GM21367 (cell line): ENCODE measurements at regions not wholly inside any gene's neighbourhood (a gene's known extent, or its start where the extent isn't known, plus 50 kb on each side); places are given as distances from the start of the nearest gene placed in this dataset.

Experiments
- ATAC-seq: cut with Tn5 transposase; IDR thresholded peaks from one replicate; pipeline ENCODE4 v1.9.1; 2021; ENCODE audit not compliant: unreplicated experiment

DNA sequence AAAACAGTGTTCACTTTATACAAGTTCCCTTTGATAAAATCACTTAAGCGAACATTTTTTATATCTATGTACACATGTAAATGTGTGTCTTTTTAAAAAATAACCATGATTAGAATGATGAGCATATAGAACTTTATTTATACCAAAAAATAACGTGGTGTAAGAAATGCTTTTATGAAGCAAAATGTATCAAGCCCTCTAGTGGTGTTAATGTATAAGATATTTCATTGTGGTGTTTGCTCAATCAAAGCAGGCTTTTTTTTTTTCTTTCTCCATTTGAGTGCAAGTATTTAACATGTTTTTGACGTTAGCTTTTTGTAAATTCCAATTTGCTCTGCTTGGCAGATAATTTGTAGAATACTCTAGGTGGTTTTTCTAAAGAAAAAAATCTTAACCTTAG lies 2092.4 kb upstream of the TENM3 start:
- no peak for ATAC-seq

DNA sequence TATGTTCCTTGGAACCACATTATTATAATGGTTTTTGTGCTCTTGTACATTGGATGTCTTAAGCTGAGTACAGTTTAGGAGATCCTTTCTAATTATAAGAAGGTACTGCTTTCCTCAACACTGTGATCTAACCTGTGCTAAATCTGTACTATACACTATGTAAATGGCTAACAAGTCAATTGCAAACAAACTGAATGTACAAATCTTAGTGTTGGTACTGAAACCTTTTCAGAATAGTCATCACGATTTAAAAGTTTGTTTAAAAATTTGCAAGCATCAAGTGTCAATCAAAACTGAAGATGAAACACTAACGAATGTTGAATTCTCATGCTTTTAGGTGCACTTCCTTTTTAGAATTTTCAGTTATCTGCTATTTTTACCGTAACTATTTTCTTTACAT lies 2090.4 kb upstream of the TENM3 start:
- no peak for ATAC-seq

DNA sequence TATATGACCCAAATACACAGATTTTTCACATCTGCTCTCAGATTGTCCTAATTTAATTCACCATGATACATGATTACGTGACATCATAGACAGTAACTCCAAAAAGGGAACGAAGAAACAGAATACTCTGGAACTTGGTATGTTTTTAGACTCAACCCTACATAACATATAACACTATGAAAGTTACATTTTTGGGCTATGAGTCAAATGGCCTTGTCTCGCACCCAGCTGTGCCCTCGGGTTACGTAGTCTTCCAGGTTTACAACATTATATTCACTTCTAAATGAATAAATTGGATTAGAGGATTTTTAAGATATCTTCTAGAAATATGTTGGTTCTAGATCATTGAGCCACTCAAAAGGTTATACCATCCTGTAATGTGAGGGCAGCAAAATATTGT lies 2089.6 kb upstream of the TENM3 start:
- no peak for ATAC-seq

DNA sequence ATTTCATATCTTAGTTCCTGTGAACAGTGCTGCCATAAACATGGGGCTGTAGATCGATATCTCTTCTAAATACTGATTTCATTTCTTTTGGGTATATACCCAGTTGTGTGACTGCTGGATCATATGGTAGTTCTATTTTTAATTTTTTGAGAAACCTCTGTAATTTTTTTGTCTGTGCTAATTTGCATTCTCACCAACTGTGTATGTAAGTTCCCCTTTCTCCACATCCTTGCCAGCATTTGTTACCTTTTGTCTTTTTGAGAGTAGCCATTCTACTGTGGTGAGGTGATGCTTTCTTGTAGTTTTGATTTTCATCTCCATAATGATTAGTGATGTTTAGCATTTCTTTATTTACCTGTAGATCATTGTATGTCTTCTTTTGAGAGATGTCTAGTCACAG lies 2086.5 kb upstream of the TENM3 start:
- ATAC-seq: no peak

DNA sequence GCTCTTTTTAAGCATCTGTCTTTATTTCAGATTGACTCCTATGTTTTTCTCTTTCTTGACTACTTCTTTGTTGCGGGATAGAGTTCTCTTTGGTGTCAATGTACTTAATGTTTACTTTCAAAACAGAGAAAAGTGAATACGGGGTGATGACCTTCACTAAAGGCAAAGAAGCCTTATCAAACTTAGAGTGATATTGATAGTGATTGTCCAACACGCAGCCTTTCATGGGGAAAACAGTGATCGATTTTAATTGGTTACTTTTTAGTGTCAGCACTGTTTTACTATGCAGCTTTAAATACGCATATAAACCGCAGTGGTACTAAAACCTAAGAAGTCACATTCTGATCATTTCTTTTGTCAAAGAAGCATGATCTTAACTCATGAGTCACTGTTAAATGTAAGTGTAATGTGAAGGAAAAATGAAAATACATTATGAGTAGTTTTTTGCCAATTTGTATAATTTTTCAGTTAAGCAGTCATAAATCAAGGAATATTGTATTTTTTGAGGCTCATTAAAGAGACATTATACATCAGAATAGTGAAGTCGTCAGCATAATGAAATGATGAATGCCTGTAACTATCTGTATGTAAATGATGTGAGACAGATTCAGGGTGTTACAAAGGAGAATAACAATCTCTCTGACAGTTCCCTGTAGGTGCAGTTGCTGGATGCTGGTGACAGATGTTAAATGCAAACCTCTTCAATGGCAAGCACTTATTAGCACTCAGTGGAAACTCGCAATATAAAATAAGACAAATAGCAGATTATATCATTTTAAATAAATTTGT lies 2082.8 kb upstream of the TENM3 start:
- ATAC-seq: no peak

DNA sequence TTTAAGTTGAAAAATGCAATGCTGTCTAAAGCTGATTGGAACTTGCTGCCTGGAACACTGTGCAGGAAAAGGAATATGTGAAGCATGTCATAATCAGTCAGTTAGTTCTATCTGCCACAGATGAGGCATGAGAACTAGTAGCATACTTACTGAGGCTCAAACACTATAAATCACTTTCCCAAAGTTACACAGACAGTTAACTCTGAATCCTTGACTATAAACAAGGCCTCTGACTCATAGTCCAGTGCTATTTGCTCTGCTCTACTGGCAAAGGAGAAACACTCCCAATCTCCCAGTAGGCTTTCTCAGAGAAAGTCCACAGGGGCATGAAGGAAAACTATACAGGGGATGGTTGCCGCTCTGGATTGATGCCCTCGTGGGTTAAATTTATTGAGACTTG lies 2078.4 kb upstream of the TENM3 start:
- no peak for ATAC-seq

DNA sequence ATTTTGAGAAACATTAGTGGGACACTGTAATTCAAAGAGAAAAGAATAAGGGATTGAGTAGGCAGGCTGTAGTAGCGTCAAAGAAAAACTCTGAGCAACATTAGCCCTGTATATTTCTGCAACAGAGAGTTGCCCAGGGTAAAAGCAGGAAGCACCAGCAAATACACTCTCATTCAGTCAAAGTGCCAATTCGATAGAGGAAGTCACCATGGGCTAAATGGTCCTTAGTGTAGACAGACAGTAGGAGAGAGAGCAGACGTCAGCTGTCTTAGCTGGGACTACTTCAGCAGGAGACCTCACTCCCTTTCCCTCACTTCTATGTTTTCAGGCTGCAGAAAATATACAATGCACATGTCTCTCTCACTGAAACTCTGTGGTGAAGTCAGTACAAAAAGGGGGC lies 2073.8 kb upstream of the TENM3 start:
- ATAC-seq: no peak

DNA sequence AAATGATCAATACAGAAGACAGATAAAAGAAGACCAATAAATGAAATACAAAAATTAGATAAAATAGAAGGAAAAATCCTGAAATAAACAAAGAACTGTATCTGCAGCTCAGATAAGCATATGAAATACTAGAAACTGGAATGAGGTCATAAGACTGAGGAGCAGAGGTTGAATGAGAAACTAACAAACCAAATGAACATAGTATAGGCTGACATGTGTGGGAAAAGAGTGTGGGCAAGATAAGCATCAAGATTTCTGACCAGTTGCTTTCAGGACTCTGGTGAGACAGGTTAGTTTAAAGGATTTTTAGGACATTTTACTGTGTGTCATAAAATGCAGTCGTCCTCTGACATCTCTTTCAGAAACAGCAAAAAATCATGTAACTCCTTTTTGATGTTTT lies 2073.2 kb upstream of the TENM3 start:
- ATAC-seq: no peak

DNA sequence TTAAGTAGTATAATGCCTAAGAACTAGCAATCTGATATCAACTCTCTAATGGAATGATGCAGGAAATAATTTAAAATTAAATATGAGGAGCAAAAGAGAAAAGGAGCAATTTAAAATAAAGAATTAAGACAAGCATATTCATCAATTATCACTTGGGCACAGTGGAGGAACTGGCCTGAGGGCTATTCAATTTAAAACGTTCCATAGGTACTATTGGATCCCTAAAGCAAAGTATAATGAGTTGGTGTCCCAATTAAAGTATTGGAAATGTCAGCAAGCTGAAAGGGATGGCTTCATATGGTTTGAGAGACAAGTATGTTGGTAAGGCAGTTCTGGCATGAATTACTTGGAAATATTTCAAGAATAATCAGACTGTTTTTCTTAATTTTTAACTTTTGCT lies 2064.1 kb upstream of the TENM3 start:
- no peak for ATAC-seq

DNA sequence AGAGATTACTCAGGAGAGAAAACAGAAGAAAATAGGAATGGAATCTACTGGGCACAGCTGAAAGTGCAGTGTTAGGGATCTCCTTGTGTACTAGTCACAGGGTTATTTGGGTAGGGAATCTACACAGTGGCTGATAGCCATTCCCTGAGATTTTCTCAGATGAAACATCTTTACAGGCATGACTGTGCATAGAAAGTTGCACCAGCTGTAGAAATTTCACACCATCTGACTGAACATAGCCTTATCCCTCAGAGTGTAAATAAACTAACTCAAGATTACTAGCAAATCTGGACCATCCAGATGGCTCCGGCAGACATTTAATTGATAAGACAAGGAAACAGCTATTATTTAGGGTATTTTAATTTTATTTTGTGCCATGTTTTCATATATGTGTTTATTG lies 2053.5 kb upstream of the TENM3 start:
- no peak for ATAC-seq

DNA sequence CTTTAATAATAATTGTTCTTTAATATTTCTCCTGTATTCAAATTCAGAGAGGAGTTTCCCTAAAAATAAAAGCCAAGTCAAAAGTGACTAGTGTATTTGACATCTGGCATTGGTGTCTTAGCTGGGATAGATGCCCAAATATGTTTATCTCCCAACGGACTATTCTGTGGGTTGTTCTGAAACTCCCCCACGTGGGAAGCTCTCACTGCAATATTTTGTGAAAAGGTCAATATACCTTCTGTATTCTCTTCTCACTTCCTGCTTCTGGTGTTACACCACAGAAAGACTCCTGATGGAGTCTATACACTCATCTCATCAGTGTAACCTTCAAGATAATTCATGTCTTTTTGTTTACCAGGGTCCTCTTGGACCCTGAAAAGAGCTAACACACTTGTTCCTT lies 2052.8 kb upstream of the TENM3 start:
- ATAC-seq: peak; percentile 74

DNA sequence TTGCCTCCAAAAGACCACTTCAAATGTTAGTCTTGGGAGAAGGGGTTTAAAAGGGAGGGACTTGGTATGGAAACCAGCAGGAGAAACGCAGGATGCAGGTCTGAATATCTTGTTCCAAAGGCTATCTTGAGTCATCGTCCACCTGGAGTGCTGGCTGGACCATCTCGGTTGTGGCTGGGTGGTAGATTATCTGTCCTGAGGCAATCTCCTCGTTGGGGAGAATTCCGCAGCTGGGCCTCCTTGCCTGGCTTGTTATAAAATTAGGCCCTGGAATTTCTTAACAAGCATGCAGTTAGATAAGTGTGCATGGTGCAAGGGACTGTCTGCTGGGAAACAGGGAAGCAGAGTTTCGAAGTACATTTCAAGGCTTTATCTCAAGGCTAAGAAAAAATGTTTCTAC lies 2045.7 kb upstream of the TENM3 start:
- ATAC-seq: no peak

DNA sequence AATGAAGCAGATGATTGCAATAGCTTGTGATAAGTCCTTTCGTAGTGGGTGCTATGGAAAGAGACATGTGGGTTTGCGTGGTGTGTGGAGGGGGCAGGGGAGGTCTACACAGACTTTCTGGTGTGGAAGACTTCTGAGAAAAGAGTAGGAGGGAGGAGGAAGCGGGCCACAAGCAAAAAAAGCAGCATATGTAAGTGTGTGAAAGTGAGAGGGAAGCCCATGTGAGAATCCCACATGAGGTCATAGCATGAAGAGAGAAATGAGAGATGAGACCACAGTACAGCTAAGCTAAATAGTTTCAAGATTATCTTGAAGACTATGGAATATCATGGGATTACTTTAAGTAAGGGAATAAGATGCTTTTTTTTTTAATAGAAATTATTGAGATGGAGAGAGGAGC lies 2039.9 kb upstream of the TENM3 start:
- ATAC-seq: peak; percentile 72

DNA sequence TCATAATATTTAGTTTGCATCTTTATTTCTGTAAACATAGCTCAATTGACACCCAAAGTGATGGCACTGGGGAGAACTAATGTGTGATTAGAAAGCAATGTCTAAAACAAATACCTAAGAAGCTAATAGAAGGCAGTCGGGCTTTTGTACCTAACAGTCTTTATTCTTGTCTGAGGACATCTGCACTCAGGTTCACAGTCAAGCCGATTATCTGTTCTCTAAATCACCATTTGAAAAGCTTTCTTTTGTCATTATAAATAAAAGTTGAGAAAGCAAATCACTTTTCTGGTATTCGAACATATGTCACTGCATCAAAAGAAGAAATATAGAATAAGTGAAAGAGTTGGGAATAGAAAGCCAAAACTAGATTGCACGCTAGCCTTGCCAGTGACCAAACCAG lies 2037.9 kb upstream of the TENM3 start:
- ATAC-seq: no peak

DNA sequence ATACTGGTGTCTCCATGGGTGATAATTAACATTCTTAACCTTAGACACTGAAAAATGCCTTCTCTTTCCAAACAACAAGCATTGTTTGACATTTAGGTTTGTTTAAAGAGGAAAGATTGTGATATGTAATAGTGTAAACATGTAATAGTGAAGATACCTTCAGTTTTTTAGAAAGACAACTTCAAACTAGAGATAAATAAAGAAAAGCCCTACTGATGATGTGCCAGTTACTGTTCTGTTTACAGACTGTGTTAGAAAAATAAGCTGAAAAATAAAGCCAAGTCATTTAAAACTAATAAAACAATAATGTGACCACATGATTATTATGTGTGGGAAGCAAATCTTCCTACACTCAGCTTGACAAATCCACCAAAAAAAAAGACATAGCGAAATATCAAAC lies 2035.3 kb upstream of the TENM3 start:
- no peak for ATAC-seq

DNA sequence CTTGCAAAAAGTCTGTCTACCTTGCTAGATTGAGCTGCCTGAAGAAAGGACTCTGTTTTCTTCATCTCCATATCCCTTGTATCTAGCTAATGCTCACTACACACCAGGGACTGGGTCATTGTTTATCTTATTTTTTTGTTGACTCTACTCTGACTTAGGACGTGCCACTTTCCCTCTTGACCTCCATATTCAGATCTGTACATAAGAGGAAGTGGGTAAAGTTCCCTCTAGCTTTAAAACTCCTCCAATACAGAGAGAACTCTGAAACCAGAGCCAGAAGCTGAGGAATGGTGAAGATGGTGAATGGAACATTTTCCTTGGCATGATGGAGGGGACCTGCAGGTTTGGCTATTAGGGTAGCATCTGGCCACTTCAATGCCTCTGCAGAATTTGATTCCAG lies 2026.1 kb upstream of the TENM3 start:
- no peak for ATAC-seq

DNA sequence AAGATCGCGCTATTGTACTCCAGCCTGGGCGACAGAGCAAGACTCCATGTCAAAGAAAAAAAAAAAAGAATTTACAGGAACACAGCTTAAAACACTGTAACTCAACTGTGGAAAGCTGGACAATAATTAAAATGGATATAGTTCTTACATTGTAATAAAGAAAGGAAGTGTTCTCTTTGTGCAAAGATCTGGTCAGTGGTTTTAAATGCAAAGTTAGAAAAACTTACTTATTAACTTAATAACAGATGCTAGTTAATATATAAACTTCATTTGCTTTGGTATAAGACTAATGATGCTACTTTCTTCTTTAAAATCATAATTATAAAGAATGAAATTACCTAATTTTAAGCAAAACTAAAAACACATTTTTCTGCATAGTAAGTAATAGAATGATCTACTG lies 2024.1 kb upstream of the TENM3 start:
- ATAC-seq: no peak

DNA sequence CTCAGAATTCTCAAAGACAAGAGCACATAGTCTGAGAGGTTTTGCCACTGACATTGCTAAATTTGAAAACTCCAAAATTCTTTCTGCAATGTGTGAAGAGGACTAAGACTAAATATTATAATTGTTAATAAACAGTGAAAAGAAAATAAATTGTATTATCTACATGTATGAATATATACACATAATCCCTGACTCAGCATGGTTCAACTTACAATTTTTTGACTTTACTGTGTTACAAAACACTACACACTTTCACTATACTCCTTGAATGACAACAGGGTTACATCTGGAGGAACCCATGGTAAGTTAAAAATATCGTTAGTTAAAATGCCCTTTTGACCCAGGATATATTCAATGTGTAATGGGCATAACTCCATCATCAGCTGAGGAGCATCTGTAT lies 2017.2 kb upstream of the TENM3 start:
- ATAC-seq: no peak

DNA sequence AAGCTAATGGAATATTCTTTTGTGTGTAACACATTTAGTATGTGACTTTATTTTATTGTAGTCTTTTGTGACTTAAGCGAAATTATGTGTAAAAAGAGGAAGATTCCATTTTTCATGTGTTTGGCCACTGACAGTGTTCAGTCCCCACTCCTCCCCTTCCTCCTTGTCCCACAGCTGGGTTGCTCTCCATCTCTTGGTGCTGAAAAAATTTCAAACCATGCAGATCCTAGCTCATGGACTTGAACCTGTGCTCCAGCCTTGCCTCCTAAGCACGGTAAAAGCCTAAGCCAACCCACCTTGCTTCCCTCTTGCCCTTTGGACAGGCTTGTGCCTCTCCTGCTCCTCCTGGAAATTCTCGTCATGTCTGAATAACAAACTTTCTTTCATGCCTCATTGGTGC lies 2008.5 kb upstream of the TENM3 start:
- no peak for ATAC-seq

DNA sequence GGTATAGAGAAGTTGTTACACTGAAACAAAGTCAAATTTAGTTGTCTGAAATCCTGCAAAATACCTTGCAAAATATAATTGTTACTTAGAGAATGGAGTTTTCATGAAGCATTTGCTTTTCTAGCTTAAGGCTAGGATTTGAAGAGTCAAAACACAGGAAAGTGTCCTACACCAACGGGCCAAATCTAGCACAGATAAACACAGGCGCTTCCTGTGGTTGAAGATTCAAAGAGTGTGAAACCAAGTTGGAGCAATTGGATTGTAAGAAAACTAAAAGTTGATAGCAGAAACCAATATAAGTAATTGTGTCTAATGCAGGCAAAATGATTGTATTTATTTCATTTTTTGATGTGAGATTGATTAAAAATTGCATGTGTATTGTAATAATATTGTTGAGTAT lies 2002.5 kb upstream of the TENM3 start:
- ATAC-seq: no peak

DNA sequence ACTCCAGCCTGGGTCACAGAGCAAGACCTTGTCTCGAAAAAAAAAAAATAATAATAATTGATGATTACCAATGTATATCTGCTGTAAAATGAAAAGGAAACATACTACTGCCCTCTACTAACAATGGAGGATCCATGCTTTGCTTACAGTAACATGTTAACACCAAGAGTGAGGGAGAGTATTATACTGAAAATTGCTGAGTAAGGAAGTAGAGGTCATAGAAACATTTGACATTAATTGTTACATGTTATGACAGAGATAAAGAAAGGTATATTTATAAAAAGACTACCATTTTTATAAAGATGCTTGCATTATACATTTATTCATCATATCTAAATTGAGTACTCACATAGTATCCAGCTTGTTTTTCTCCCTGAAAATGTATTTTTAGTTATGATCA lies 1989.8 kb upstream of the TENM3 start:
- ATAC-seq: no peak

DNA sequence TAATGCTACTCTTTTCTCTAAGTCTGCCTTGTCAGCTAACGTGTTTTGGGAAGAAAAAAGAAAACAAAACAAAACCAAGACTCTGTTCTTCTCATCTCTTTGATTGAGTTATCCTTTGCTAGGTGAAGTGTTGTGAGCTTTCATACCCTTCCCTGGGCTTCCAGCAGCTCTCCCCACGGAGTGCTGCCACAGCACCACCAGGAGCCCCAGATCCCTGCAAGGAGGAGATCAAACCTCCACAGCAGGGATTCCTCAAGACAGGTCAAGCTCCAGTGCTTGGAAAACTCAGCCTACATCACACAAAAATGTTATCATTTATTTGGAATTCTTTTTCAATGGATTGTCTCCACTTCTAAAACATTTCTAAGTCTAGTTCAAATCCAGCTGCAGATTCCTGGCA lies 1981.9 kb upstream of the TENM3 start:
- no peak for ATAC-seq

DNA sequence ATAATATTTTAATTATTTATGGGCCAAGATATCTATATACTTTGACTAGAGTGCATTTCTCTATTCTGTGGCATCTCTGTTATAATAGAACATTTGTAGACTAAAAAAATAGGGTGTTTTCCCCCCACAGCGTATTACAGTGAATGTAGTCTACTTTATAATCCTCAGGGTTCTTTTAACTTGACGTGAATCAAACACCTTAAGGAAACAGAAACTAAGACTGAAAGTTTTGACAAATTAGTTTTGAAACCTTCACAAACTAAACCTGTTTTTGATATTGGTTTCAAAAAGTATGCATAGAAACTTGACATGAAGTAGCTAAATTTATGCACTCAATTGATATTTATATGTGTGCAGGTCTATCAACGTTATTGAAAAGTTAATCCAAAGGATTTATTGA lies 1963.1 kb upstream of the TENM3 start:
- ATAC-seq: peak; percentile 89
